PC-3 (cell line): ENCODE measurements at regions not wholly inside any gene's neighbourhood (a gene's known extent, or its start where the extent isn't known, plus 50 kb on each side); places are given as distances from the start of the nearest gene placed in this dataset.

Experiments used
- EZH2 ChIP-seq: fragments of 300-600 bp; sonication (generic); IDR thresholded peaks from one replicate; pipeline ENCODE4 v1.6.1; 2017; ENCODE audit warnings: antibody characterized with exemption, mild to moderate bottlenecking, low read length; ENCODE audit not compliant: unreplicated experiment
- EZH2phosphoT487 ChIP-seq: fragments of 300-600 bp; sonication (generic); IDR thresholded peaks from 2 replicates; pipeline ENCODE4 v1.6.1; 2018; ENCODE audit warnings: mild to moderate bottlenecking, antibody characterized with exemption, low read length, borderline replicate concordance
- TF ChIP-seq, protein P1 (sequence below): fragments of 300-600 bp; sonication (generic); conservative IDR thresholded peaks from 2 replicates; pipeline ENCODE4 v1.5.1; 2017; ENCODE audit warnings: antibody characterized with exemption, low read depth, mild to moderate bottlenecking, low read length

DNA sequence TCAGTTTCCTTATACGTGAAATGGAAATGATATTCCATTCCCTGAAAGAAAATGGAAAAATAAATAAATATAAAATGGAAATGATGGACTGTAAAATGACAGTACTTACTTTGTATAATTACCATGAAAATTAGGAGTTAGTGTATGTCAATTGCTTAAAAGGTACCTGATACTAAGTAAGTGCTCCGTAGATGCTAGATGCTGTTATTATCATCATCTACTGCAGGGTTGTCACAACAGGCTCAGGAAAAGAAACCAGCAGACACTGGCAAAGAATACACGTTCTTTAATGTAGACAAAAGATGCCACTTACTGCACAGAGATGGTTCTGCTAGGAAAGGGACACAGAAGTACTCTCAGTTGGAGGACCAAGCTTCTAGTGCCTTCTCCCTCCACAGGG lies 64.0 kb upstream of the KCNN2 start:
- TF ChIP-seq, protein P1, sequence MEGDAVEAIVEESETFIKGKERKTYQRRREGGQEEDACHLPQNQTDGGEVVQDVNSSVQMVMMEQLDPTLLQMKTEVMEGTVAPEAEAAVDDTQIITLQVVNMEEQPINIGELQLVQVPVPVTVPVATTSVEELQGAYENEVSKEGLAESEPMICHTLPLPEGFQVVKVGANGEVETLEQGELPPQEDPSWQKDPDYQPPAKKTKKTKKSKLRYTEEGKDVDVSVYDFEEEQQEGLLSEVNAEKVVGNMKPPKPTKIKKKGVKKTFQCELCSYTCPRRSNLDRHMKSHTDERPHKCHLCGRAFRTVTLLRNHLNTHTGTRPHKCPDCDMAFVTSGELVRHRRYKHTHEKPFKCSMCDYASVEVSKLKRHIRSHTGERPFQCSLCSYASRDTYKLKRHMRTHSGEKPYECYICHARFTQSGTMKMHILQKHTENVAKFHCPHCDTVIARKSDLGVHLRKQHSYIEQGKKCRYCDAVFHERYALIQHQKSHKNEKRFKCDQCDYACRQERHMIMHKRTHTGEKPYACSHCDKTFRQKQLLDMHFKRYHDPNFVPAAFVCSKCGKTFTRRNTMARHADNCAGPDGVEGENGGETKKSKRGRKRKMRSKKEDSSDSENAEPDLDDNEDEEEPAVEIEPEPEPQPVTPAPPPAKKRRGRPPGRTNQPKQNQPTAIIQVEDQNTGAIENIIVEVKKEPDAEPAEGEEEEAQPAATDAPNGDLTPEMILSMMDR = no peak
- TF ChIP-seq EZH2 = no peak
- TF ChIP-seq EZH2phosphoT487 = no peak
